NCI-H2107 treated with DMSO at 0.1 percent for 48 hours (cell line): ENCODE measurements at regions not wholly inside any gene's neighbourhood (a gene's known extent, or its start where the extent isn't known, plus 50 kb on each side); places are given as distances from the start of the nearest gene placed in this dataset.
A peak's percentile ranks its signal among the peaks of the same experiment; 100 is the strongest.
"Not testable (repeated sequence)": the region's sequence is repeated elsewhere in the genome, so short reads cannot be mapped to it uniquely, and the experiment has no call there.

Source experiments
- DNase-seq: peaks from one replicate; lab custom pipeline; 2025; ENCODE audit not compliant: unreplicated experiment; lab: John Stamatoyannopoulos, UW

DNA sequence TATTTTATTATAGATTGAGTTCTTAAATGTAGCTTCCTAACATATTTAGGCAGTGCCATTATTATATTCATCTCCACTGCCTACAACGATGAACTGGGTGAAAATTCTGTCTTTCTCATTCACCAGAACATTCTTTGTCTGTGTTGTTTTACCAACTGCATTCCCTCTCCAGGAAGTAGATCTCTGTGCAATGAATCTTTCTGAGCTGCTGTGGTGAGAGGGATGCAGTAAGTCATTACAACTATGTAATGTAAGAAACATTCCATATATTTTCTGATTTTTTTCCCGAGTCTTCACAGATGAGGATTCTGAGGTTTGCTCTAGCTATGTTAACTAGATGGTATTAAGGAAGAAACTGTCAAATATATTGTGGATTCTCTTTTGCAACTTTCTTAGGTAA is 811.9 kb upstream of the PCDH7 start:
- no peak for DNase-seq

DNA sequence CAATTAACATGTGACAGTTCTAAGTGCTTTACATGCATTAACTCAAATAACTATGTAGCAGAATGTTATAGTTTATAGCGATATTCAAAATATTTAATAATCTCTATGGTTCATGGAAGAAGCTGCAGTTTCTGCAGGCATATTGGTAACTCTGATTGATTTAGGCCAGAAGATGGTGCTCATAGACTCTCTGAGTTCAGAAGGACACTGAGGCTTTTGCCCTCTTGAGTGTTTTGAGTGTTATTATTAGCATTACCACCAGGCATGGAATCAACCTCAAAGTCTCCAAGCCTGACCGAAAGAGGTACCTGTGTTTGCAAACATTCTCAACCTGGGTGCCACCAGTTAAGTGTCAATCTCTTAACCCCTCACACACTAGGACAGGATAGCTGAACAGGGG is 792.3 kb upstream of the PCDH7 start:
- DNase-seq = no peak

DNA sequence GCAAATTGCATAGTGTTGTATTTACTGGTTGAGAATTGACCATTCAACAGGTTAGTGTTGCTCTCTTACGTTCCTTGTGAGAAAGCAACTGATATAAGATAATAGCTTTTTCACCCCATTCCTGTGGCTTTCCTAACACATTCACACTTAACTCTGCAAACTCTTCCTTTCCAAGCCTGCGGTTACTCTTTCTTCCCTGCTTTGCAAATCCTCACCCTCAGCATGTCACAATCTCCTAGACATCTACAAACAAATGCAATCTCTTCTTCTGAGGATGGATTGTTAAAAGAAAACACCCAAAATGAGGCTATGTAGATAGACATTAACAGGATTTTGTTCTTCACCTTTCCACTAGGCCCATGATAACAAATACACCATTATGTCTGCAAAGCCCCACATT is 771.7 kb upstream of the PCDH7 start:
- no peak for DNase-seq

DNA sequence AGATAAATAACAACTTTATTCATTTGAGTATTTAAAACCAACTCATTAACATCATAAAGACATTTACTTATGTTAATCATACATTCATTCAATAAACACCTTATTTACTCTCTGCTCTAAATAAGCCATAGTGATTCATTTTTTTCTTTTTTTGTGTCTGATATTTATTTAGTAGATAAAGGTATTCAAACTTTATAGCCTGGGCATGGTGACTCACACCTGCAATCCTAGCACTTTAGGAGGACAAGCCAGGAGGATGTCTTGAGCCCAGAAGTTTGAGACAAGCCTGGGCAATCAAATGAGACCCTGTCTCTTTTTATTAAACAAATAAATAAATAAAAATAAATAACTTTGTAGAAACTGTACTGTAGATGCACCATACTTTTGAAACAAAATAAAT is 771.3 kb upstream of the PCDH7 start:
- DNase-seq = no peak

DNA sequence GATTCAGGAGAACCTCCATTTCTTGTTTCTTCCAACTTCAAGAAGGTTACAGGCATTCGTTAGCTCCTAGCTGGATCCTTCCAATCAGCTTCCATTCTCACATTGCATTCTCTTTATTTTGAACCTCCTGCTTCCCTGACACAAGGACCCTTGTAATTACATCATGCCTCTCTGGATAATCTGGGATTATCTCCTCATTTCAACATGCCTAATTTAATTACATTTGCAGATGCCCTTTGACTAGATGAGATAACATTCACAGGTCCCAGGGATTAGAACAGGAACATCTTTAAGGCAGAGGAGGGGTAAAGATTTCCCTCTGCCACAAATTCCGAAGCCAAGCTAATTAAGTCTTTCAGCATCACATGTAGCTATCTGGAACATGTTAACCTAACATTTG is 753.8 kb upstream of the PCDH7 start:
- no peak for DNase-seq

DNA sequence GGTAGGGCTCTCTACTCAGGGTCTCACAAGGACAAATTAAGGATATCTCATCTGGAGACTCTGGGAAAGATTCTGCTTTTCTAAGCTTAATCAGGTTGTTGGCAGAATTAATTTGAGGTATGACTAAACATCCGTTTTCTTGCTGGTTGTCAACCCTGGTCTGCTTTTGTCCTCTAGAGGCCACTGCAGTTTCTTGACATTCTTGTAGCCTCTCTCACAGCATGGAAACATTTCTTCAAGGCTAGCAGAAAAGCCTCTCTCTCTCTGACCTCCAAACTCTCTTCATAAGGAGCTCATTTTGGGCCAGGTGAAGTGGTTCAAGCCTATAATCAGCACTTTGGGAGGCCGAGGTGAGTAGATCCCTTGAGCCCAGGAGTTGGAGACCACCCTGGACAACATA is 749.5 kb upstream of the PCDH7 start:
- no peak for DNase-seq

DNA sequence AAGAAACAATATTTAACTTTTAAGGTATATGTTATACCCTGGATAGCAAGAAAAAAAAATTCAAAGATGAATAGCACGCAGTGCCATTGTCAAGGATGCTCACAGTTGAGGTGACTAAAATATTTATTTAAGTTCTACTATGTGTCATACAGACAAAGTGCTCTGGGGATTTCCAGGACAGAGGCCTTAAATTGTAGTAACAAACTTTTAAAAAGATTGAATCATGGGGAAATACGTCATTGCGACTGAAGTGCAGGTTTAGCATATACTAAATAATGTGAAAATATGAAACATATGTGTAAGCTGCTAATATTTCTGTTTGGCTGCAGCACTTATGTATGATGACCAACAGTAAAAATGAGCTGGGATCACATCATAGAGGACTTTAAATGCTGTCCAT is 748.0 kb upstream of the PCDH7 start:
- DNase-seq = no peak

DNA sequence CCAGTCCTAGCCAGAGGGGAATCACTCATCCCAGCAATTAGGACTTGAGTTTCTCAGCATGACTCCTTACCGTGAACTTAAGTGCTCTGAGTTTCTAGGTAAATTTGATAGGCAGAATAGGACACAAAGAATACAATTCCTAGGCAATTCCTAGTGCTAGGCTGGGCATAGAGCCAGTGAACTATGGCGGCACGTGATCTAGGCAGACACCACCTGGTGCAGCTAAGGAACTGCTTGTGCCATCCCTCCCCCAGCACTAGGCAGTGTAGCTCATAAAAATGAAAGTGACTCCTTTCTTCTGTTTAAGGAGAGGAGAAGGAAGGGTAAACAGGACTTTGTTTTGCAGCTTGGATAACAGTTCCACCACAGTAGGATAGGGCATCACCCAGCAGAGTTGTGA is 736.3 kb upstream of the PCDH7 start:
- peak; percentile 55 for DNase-seq

DNA sequence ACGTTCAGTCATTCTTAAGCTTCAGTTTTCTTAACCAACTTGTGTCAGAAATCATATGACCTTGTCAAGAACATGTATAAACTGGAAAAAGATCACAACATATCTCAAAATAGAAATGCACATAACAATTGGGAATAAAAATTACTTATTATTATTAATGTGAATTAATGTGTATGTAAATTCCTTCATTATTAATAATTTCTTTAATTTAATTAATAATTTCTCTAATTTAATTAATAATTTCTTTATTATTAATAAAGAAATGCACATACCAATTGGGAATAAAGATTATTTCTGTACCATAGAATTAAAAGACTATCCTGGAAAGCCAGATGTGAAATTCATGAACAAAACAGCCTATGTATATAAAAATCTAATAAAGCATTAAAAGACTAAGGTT is 718.5 kb upstream of the PCDH7 start:
- DNase-seq = no peak

DNA sequence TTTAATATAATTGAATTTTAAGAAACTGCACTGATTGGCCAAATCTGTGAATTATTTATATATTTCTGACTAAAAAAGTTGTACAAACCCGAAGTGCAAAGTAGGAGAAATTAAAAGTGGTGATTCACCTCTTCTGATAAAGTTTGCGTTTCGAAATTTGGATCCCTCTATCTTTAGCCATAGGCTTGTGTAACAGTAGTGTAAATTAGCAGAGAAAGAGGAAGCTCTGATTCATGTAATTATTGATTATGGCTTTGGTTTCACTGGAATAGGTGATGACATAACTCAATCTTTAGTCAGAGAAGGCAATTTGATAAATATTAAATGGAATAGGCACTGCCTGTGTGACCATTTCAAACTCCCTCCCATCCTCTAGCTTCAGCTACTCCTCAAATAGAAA is 717.8 kb upstream of the PCDH7 start:
- DNase-seq = no peak

DNA sequence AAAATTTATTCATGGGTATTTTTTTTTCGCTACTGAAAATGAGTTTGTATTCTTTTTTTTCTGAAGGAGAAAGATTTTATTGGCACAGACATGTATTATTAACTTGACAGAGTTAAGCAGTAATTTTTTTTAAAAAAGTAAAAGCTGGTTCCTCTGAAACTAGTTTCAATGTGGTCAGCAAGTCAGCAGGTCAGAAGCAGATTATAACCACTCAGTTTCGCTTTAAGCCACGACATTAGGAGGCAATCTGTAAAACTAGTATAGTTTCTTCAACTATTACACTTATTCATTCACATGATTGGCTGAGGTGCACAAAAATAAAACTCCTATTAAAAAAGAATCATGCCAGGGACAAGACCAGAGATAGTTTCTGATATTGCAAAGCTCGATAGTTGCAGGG is 714.2 kb upstream of the PCDH7 start:
- DNase-seq = no peak

DNA sequence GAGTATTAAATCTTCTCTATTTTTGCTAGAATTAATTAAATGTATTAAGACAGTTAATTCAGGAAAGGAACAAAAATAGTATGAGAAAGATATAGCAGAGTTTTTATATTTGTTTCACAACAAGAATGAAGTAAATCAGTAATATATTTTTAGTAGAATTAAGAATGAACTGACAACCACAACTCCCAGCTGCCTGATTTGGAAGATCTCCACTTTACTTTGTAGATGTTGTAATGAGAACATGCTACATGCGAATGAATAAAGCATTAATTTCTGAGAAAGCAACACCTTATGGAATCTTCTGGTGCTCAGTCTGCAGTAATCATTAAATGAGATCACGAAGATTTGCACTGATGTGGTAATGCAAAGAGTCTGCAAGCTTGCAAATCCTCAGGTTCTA is 695.6 kb upstream of the PCDH7 start:
- no peak for DNase-seq

DNA sequence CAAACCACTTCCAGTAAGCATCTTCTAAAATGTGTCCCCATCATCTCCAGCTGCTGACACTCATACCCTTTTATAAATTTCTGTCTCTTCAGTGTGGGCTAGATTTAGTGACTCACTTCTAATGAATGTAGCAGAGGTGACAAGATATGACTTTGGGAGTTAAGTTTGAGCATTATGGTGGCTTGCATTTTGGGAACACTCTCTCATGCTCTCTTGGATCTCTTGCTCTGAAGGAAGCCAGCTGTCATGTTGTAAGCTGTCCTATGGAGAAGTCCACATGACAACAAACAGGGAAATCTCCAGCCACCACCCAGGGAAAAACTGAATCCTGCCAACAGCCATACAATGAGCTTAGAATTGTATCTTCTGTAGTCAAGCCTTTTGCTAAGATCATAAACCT is 691.3 kb upstream of the PCDH7 start:
- DNase-seq = no peak

DNA sequence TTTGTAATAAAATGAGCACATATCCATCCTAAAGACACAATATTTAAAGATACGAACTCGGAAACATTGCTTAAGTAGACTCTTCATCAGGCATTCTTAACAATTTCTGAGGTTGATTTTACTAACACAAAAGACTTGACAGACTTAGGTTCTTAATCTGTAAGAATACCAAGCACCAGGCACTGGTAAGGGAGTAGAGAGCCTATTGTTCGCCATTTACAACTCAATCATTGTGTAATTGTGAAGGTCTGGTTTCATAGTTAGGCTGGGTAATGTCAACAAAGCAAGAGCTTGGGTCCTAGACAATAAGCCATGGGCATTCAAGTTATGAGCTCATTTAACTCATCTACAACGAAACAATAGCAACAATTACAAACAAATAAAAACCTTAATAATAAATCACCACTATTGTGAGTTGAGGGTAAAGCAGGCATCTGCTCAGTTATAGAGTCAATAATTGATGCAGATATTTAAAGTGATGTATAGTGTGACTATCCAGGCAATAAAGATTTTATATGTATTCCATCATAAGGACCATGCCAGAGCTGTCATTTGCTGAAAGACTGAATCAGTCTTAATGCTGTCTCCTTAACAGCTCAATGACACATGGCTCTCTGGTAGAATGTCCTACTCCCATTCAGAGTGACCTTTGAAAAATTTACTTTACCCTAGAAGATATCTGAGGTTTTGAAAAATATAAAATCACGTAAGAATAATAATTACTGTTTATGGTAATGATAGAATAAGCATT is 664.0 kb upstream of the PCDH7 start:
- DNase-seq = no peak

DNA sequence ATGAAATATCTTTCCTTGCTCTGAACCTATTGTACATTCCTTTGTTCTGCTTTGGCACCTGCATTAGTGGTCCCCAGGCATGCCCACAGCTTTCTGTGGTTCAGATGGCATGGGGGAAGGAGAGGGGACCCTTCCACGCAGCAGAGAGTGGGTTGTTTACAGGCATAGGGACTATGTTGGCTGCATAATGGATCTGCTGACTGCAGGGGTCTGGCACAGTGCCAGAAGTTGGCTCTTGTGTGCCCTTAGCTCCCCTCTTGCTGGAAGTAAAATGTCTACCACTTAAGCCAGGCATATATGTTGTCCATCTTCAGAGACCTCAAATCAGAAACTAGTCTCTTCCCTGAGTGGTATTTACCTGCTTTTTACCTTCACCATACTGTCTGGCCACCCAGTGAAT is 651.9 kb upstream of the PCDH7 start:
- DNase-seq = no peak

DNA sequence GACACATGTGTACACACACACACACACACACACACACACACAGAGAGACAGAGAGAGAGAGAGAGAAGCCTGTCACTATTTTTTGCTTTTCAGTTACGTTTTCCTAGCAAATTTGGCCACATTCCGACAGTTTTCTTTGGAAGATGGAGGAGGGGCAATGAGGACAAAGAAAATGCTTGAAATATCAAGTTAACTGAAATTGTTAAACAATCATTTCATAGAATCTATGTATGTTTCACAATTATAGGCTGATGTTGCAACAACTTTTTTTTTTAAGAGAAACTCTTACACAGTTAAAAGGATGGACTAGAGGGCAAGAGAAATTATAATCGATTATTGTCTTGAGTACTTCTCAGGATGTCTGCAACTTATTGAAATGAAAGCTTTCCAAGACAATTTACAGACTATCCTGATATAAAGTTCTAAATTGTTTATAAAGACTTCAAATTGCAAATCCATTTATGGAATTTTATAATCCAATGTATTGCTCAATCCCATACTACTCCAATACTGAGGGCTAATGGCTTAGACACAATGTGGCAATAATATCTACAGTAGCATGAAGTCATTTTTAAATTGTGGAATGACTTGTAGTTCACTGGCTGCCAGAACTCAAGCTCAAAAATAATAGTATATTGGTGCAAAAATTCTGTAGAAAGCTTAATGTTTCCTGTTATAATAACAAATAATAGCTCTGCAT is 647.0 kb upstream of the PCDH7 start:
- DNase-seq = no peak

DNA sequence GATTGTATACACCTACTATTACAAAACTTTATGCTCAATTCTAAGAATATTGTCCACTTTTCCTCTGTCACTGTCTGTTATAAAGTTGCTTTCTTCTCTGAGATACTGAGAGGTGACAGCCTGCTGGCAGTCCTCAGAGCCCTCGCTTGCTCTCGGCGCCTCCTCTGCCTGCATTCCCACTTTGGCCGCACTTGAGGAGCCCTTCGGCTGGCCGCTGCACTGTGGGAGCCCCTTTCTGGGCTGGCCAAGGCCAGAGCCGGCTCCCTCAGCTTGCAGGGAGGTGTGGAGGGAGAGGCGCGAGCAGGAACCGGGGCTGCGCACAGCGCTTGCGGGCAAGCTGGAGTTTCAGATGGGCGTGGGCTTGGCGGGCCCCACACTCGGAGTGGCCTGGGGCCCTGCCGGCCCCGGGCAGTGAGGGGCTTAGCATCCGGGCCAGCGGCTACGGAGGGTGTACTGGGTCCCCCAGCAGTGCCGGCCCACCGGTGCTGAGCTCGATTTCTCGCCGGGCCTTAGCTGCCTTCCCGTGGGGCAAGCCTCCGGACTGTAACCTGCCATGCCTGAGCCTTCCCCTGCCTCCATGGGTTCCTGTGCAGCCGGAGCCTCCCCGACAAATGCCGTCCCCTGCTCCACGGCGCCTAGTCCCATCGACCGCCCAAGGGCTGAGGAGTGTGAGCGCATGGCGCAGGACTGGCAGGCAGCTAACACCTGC is 627.6 kb upstream of the PCDH7 start:
- not testable (repeated sequence) for DNase-seq

DNA sequence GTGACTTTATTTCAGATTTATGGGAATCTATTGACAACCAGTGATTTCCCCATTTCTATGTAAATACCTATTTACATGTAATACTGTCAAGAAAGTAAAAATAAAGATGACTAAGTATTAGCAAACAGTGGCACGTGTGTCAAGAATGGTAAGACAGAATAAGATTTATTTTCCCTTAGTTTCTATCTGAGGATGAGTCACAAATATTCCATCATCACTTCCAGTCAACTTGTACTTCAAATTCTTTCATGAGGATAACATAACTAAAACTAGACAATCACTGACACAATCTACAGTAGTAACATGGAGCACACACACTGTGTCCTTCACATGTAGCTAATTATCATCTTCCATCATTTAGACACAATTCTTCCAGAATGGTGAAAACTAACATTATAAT is 625.3 kb upstream of the PCDH7 start:
- no peak for DNase-seq

DNA sequence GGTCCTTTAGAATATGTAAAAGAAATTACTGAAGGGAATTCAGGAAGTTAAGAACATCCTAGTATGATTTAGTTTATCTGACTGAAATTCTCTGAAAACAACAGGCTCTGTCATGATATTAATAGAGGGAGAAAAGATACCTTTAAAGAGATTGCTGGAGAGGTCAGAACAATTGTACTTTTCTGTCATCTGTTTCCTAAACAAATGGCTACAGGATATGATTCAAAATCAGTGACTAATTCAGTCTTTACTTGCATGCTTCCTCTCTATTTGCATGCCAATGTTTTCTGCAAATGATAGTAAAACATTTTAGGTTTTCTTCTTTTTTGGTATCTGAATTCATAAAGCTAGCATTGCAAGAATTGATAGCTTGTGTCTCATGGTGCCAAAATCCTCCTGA is 616.7 kb upstream of the PCDH7 start:
- DNase-seq = no peak

DNA sequence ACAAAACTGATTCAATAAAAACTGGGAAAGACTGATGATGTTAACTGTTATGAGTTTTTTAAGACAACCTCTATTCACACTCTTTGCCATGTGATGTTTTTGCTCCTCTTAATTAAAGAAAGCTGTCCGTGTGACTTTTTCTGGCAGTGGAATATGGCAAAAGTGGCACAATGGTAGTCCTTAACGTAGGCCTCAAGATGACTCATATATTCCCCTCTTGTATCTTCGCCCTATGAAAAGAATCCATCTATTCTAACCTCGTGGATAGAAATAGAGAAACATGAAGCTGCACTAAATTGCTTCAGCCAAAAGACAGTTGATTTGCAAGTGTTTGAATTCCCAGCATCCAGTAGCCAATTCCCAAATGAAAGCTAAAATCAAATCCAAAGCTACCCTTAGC is 603.8 kb upstream of the PCDH7 start:
- DNase-seq = no peak

DNA sequence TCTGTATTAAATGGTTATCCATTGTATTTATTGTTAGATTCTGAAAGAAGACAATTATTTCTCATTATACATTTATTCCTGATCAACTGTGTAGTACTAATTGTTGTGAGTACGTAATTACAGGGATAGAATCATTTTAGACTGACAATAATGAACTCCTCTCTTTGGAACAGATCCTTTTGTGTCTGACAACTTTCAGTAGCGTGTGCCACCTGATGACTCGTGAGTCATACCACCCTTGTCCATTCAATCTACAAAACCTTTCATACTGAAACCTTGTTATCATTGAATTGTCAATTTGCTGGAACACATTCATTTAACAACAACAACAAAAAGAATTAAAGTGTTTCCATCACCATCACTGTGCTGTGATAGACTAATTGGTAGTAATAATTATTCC is 602.7 kb upstream of the PCDH7 start:
- DNase-seq = no peak

DNA sequence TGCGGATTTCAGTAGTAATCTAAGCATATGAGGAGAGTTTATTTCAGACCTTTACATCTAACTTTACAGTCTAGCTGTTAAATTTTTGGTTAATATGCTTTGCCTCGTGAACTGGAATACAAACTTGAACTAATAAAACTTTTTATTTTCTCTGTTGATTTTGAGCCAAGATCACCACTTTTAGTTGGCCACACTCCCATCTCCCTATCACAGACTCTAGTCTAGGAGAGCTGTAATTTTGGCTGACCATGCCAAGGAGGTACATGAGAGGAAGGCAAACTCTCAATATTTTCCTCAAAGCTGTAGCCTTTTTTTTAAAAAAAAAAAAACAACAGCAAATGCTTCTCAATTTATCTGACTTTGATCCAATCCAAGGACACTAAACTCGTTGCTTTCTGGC is 597.5 kb upstream of the PCDH7 start:
- DNase-seq = no peak
